ENCODE measurements at regions not wholly inside any gene's neighbourhood (a gene's known extent, or its start where the extent isn't known, plus 50 kb on each side); places are given as distances from the start of the nearest gene placed in this dataset.

DNA sequence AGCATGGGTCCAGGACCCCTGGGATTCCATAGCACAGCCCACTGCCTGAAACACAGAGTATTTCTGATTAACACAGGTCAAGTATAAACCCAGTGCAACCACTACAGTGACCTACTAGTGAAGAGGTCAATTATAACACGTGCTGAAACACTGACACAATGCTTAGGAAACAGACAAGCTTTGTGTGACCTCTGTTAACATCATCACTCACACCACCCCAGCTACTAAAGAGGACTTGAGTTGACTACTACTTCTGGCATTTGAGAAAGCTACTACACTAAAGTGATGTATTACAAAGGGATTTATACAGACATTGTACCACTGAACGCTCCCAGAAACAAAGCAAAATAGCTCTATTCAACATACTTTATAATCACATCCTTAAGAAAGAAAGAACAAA lies 1935.9 kb upstream of the PCDH20 start:
- no peak overlapping the region for H3K27ac ChIP-seq (ENCODE audit: low read depth, low read length)
- no peak overlapping the region for H3K4me3 ChIP-seq (ENCODE audit: low read depth, low read length)
- no peak for DNase-seq (ENCODE audit: low read depth, low spot score)
- TF ChIP-seq, protein P1, sequence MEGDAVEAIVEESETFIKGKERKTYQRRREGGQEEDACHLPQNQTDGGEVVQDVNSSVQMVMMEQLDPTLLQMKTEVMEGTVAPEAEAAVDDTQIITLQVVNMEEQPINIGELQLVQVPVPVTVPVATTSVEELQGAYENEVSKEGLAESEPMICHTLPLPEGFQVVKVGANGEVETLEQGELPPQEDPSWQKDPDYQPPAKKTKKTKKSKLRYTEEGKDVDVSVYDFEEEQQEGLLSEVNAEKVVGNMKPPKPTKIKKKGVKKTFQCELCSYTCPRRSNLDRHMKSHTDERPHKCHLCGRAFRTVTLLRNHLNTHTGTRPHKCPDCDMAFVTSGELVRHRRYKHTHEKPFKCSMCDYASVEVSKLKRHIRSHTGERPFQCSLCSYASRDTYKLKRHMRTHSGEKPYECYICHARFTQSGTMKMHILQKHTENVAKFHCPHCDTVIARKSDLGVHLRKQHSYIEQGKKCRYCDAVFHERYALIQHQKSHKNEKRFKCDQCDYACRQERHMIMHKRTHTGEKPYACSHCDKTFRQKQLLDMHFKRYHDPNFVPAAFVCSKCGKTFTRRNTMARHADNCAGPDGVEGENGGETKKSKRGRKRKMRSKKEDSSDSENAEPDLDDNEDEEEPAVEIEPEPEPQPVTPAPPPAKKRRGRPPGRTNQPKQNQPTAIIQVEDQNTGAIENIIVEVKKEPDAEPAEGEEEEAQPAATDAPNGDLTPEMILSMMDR (IDR thresholded peaks at IDR 0.05; ENCODE audit: low read depth, low read length), result no peak
- POLR2A ChIA-PET, result no interaction called here
- CTCF ChIA-PET, result no interaction called here
- H3K27me3 ChIP-seq (ENCODE audit: control insufficient read depth, insufficient read depth, low read length), result no peaks in the 10 kb centered on the region
- no peaks in the 10 kb centered on the region for H3K9me3 ChIP-seq (ENCODE audit: control insufficient read depth, insufficient read depth, low read length)

DNA sequence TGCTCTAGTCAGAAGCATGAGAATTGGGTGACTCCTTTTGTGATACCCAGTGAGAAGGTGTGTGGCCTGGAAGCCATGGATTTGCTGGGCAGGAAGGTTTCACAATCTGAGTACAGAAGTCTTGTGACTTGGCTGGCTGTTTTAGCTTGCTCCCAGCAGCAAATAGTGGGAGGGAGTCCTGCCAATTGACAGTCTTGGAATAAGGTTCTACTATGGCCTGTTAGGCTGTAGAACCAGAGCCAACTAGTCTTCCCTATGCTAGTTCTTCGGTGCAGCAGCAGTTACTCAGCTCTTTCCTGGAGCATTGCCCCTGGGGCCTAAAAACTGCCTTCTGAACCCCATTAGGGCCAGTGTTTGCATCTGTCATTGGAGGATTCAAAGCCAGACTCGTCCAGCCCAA lies 1935.4 kb upstream of the PCDH20 start:
- no peak overlapping the region for H3K27ac ChIP-seq (ENCODE audit: low read depth, low read length)
- no peaks in the 10 kb centered on the region for H3K9me3 ChIP-seq (ENCODE audit: control insufficient read depth, insufficient read depth, low read length)
- POLR2A ChIA-PET, result no interaction called here
- no peak overlapping the region for H3K4me3 ChIP-seq (ENCODE audit: low read depth, low read length)
- DNase-seq (ENCODE audit: low read depth, low spot score), result no peak
- TF ChIP-seq, protein P1 (IDR thresholded peaks at IDR 0.05; ENCODE audit: low read depth, low read length), result no peak
- H3K27me3 ChIP-seq (ENCODE audit: control insufficient read depth, insufficient read depth, low read length), result no peaks in the 10 kb centered on the region
- CTCF ChIA-PET, result no interaction called here

GRCh38 chr13:63345835-63346234 lies 1930.2 kb upstream of the PCDH20 start:
- no peaks in the 10 kb centered on the region for H3K9me3 ChIP-seq (ENCODE audit: control insufficient read depth, insufficient read depth, low read length)
- POLR2A ChIA-PET, result no interaction called here
- H3K27ac ChIP-seq (ENCODE audit: low read depth, low read length), result no peak overlapping the region
- TF ChIP-seq, protein P1 (IDR thresholded peaks at IDR 0.05; ENCODE audit: low read depth, low read length), result no peak
- H3K4me3 ChIP-seq (ENCODE audit: low read depth, low read length), result no peak overlapping the region
- H3K27me3 ChIP-seq (ENCODE audit: control insufficient read depth, insufficient read depth, low read length), result no peaks in the 10 kb centered on the region
- CTCF ChIA-PET, result interaction anchor here (0.7 kb wide), 1 partner anchor 222 kb away, joined by 3 read pairs; no protein-coding TSS in a partner anchor
- no peak for DNase-seq (ENCODE audit: low read depth, low spot score)

DNA sequence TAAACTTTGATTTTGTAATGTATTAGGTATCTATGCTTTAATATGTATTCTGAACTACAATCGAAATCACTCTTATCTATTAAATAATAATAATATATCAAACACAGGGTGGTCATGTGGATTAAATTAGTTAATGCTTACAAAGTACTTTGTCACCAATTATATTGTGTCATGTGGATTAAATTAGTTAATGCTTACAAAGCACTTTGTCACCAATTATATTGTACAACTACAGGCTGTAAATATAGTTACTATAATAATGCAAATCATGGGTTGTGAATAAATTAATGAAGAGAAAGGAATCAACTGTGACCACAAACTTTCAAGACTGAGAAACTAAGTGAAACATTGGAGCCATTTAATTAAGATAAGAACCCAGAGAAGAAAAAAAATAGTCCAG lies 1929.1 kb upstream of the PCDH20 start:
- ChIA-PET CTCF (no interaction called here), POLR2A (no interaction called here)
- Histone ChIP-seq H3K27me3 (ENCODE audit: control insufficient read depth, insufficient read depth, low read length) (no peaks in the 10 kb centered on the region), H3K27ac (ENCODE audit: low read depth, low read length) (no peak overlapping the region), H3K9me3 (ENCODE audit: control insufficient read depth, insufficient read depth, low read length) (no peaks in the 10 kb centered on the region), H3K4me3 (ENCODE audit: low read depth, low read length) (no peak overlapping the region)
- TF ChIP-seq, protein P1 (IDR thresholded peaks at IDR 0.05; ENCODE audit: low read depth, low read length), result no peak
- no peak for DNase-seq (ENCODE audit: low read depth, low spot score)

- Histone ChIP-seq H3K27me3 (ENCODE audit: control insufficient read depth, insufficient read depth, low read length) (no peaks in the 10 kb centered on the region), H3K4me3 (ENCODE audit: low read depth, low read length) (no peak overlapping the region), H3K27ac (ENCODE audit: low read depth, low read length) (no peak overlapping the region), H3K9me3 (ENCODE audit: control insufficient read depth, insufficient read depth, low read length) (no peaks in the 10 kb centered on the region)
- DNase-seq (ENCODE audit: low read depth, low spot score), result no peak
- CTCF ChIA-PET, result no interaction called here
- TF ChIP-seq, protein P1 (IDR thresholded peaks at IDR 0.05; ENCODE audit: low read depth, low read length), result no peak
- POLR2A ChIA-PET, result no interaction called here
These were observed 1922.3 kb upstream of the PCDH20 start for GRCh38 chr13:63337921-63338320.

Data from AG04450 (cell line).